Central memory CD8-positive, alpha-beta T cell (primary cell): ENCODE measurements at regions not wholly inside any gene's neighbourhood (a gene's known extent, or its start where the extent isn't known, plus 50 kb on each side); places are given as distances from the start of the nearest gene placed in this dataset.

Experiments used
- ATAC-seq: fragments of 150-1000 bp; cut with Tn5 transposase; replicated peaks from 2 replicates; pipeline ENCODE4 v1.10.0; 2022; ENCODE audit warnings: mild to moderate bottlenecking, moderate FRiP score, moderate number of reproducible peaks; ENCODE audit not compliant: poor library complexity, severe bottlenecking; ENCODE audit errors: extremely low read depth
- DNase-seq, 2 donors: peaks; one replicate each; pipeline ENCODE4 v3.0.0; 2021; ENCODE audit warnings: low spot score in 2 of 2
- H3K27ac Mint-ChIP-seq: one replicate; pipeline ENCODE4 v1.8.0; 2022; ENCODE audit warnings: low read depth, mild to moderate bottlenecking, moderate library complexity, mixed read lengths
- H3K27me3 Mint-ChIP-seq: one replicate; pipeline ENCODE4 v1.8.0; 2022; ENCODE audit warnings: mixed read lengths
- H3K36me3 Mint-ChIP-seq: one replicate; pipeline ENCODE4 v1.8.0; 2022; ENCODE audit warnings: mild to moderate bottlenecking, moderate library complexity, mixed read lengths; ENCODE audit not compliant: insufficient read depth
- H3K4me1 Mint-ChIP-seq: one replicate; pipeline ENCODE4 v1.8.0; 2022; ENCODE audit warnings: mixed read lengths
- H3K4me3 Mint-ChIP-seq: one replicate; pipeline ENCODE4 v1.8.0; 2022; ENCODE audit warnings: mild to moderate bottlenecking, moderate library complexity, mixed read lengths
- H3K9me3 Mint-ChIP-seq: one replicate; pipeline ENCODE4 v1.8.0; 2022; ENCODE audit warnings: mixed read lengths

DNA sequence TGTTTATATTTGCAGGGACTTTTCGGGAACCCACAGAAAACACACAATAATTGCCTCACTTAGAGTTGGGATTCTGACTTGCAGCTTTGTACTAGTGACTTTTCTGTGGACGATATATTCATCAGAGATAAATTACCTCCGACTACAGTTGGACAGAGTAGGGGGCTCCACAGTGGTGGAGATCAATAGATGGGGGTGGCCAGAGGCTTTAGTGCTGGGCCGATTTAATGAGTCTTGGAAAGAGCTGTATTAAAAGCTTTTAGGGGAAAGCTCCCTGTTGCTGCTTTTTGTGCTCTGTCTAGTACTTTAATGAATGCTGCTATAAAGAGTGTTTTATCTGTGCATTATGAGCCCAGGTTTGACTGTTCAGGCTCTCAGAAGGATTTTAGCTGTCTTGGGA lies 359.2 kb upstream of the DPYD start:
- H3K9me3 Mint-ChIP-seq = peaks cover 5% of the 10 kb centered on the region
- H3K27ac Mint-ChIP-seq = no peak overlapping the region
- H3K4me1 Mint-ChIP-seq = no peaks in the 10 kb centered on the region
- DNase-seq = no peak
- H3K4me3 Mint-ChIP-seq = no peak overlapping the region
- H3K27me3 Mint-ChIP-seq = no peaks in the 10 kb centered on the region
- no peaks in the 10 kb centered on the region for H3K36me3 Mint-ChIP-seq
- no peak for ATAC-seq

DNA sequence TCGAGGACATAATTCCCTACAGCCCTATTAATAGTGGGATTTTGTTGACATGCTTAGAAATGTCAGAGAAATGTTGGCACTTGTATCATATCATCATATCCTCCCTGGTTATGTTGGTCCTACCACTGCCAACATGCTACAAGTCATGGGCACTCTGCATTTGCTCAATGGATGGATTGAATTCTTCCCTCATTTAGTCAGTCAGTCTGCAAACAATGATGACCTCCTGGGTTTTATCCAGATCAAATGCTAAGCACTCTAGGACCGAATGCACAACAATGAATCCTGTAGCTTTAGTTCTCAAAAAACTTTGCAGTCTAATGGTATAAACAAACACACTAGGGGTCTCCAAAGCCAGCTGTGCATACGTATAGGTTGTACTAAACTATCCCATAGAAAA lies 357.2 kb upstream of the DPYD start:
- Mint-ChIP-seq H3K4me1 (no peaks in the 10 kb centered on the region), H3K9me3 (no peaks in the 10 kb centered on the region), H3K27me3 (no peaks in the 10 kb centered on the region), H3K27ac (no peak overlapping the region), H3K36me3 (no peaks in the 10 kb centered on the region), H3K4me3 (no peak overlapping the region)
- ATAC-seq = no peak
- DNase-seq = no peak

DNA sequence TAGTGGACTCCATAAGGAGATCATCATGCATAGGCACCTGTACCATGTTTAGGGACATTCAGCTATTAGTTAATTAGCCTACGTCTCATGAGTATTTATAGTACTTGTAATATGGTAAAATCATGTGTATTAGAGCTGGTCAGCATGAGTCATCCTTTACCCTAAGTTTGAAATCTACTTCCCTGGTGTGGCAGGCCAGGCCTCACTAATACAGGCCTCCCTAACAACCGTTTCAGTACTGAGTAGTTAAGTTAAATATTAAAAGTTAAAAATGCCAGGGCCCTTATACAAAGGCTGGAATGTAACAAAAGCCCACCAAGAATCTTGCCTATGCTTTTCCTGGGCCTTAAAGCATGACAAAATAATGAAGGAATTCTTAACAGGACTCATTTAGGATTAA lies 356.3 kb upstream of the DPYD start:
- ATAC-seq (no peak), DNase-seq (no peak)
- H3K27ac Mint-ChIP-seq = no peak overlapping the region
- H3K4me3 Mint-ChIP-seq = no peak overlapping the region
- no peaks in the 10 kb centered on the region for H3K27me3 Mint-ChIP-seq
- H3K4me1 Mint-ChIP-seq = no peaks in the 10 kb centered on the region
- H3K9me3 Mint-ChIP-seq = no peaks in the 10 kb centered on the region
- H3K36me3 Mint-ChIP-seq = no peaks in the 10 kb centered on the region

DNA sequence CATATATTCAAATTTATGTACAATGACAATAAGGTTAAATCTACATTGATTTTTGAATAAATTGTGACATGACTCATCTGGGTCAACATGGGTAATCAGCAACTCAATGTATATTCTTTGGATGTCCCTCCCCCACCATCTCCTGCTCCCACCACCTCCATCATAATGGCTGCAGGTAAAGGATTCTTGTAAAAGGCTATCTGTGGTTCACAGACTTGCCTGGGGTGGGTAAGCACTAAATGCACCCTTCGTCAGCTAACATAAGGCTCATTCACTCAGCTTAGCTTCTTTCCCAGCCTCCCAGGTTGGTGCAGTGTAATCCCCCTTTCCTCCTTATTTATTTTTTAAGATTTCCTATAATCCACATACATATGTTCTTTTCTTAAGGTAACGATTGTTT lies 355.7 kb upstream of the DPYD start:
- H3K4me1 Mint-ChIP-seq = no peaks in the 10 kb centered on the region
- ATAC-seq = no peak
- no peaks in the 10 kb centered on the region for H3K36me3 Mint-ChIP-seq
- no peak overlapping the region for H3K27ac Mint-ChIP-seq
- no peak for DNase-seq
- no peak overlapping the region for H3K4me3 Mint-ChIP-seq
- no peaks in the 10 kb centered on the region for H3K9me3 Mint-ChIP-seq
- no peaks in the 10 kb centered on the region for H3K27me3 Mint-ChIP-seq

DNA sequence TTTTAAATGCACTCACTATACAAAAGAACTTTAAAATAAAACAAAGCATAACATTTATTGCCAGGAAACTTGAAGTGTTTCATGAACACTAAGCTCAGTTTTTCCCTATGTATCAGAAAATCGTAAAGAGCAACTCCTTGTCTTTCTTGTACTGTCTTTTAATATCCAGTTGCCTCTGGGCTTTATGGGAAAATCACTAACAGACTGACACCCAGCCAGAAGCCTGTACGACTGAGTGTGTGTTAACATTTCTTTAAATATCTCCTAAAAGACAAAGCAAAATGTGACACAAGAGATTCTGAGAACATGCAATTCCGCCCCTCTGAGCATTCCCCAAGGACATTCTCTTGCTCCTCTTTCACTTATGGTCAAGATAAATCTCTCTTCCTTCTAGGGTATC lies 347.5 kb upstream of the DPYD start:
- no peaks in the 10 kb centered on the region for H3K4me1 Mint-ChIP-seq
- no peaks in the 10 kb centered on the region for H3K36me3 Mint-ChIP-seq
- H3K4me3 Mint-ChIP-seq = no peak overlapping the region
- DNase-seq (no peak), ATAC-seq (no peak)
- no peaks in the 10 kb centered on the region for H3K27me3 Mint-ChIP-seq
- no peak overlapping the region for H3K27ac Mint-ChIP-seq
- no peaks in the 10 kb centered on the region for H3K9me3 Mint-ChIP-seq

DNA sequence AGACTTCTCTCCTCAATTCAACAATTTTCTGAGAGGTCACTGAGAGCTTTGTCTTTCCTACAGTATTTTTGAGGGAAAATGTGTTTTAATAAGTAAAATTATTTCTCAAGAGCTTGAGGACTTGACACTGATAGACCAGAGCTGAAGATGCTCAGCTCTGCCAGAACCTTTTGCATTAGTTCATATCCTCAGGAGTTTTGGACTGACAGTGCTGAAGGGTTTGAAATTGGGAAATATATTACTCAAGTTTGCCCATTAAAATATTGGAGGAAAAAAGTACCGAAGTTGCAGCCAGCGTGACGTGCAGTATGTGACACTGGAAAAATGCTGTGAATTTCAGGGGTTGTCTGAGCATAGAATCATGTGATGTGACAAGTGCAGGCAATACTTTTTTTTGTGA lies 346.6 kb upstream of the DPYD start:
- H3K9me3 Mint-ChIP-seq = no peaks in the 10 kb centered on the region
- H3K36me3 Mint-ChIP-seq = no peaks in the 10 kb centered on the region
- no peak for ATAC-seq

DNA sequence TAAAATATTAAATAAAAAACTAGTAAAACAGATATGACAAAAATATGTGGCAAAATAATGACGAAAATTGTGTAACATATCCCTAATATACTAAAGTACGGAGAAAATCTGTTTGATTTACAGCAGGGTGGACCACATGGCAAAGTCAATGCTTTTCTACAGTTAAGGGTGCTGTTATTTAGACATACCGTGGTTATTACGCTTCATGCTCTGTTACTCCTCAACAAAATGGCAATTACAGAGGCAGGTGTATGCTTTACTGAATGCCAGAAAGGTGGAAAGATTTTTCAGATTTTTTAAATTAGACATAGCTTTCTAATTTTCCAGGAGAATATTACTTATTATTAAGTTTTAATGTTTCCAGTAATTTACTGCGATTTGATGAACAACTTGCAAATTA lies 343.9 kb upstream of the DPYD start:
- Mint-ChIP-seq H3K4me1 (no peaks in the 10 kb centered on the region), H3K9me3 (no peaks in the 10 kb centered on the region), H3K27me3 (no peaks in the 10 kb centered on the region), H3K36me3 (no peaks in the 10 kb centered on the region), H3K27ac (no peak overlapping the region), H3K4me3 (no peak overlapping the region)
- ATAC-seq = no peak
- DNase-seq = no peak

More for the DNA sequence above, 346.6 kb upstream of the DPYD start:
- no peaks in the 10 kb centered on the region for H3K4me1 Mint-ChIP-seq
- no peaks in the 10 kb centered on the region for H3K27me3 Mint-ChIP-seq
- H3K27ac Mint-ChIP-seq = no peak overlapping the region
- DNase-seq = no peak
- no peak overlapping the region for H3K4me3 Mint-ChIP-seq

DNA sequence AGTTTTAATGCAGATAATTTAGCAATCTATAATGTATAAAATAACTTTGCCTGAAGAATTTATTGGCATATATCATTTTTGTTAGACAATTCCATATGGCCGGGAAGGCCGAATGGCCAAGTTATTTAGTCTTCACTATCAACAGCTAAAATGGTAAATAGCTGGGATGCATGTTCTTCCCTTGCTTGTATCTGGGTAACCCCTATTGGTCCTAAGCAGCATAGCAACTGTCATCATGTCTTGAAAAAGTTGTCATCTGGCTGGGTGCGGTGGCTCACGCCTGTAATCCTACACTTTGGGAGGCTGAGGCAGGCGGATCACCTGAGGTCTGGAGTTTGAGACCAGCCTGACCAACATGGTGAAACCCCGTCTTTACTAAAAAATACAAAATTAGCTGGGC lies 340.0 kb upstream of the DPYD start:
- Mint-ChIP-seq H3K4me1 (no peaks in the 10 kb centered on the region), H3K36me3 (no peaks in the 10 kb centered on the region), H3K27ac (no peak overlapping the region), H3K4me3 (no peak overlapping the region), H3K9me3 (no peaks in the 10 kb centered on the region), H3K27me3 (no peaks in the 10 kb centered on the region)
- DNase-seq (no peak), ATAC-seq (no peak)

DNA sequence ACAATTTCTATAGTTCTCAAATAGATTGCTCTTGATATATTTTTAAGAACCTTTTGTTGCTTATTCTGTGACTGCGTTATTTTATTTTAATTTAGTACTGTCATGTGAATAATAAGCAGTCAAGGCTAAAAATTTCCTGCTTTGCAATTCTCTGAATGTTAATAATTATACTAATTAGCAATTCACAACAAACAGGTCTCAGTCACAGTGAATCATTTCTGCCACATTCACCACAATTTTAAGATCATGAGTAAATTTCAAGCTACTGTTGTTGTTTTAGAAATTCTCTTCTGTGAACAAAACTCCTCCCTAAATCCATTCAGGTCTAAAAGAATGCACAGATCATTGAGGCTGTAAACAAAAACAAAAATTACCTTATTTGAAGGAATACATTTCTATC lies 339.6 kb upstream of the DPYD start:
- no peak overlapping the region for H3K4me3 Mint-ChIP-seq
- no peaks in the 10 kb centered on the region for H3K36me3 Mint-ChIP-seq
- ATAC-seq = no peak
- H3K27me3 Mint-ChIP-seq = no peaks in the 10 kb centered on the region
- no peaks in the 10 kb centered on the region for H3K4me1 Mint-ChIP-seq
- no peak overlapping the region for H3K27ac Mint-ChIP-seq
- H3K9me3 Mint-ChIP-seq = no peaks in the 10 kb centered on the region
- DNase-seq = no peak

DNA sequence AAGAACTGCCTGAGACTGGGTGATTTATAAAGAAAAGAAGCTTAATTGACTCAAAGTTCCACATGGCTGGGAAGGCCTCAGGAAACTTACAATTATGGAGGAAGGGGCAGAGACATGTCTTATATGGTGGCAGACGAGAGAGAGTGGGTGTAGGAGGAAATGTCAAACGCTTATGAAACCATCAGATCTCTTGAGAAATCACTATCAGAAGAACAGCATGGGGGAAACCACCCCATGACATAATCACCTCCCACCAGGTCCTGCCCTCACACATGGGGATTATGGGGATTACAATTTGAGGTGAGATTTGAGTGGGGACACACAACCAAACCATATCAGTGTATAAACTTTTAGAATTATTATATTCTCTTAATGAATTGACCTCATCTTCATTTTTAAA lies 335.9 kb upstream of the DPYD start:
- no peaks in the 10 kb centered on the region for H3K27me3 Mint-ChIP-seq
- ATAC-seq (no peak), DNase-seq (no peak)
- no peaks in the 10 kb centered on the region for H3K9me3 Mint-ChIP-seq
- no peaks in the 10 kb centered on the region for H3K36me3 Mint-ChIP-seq
- H3K4me3 Mint-ChIP-seq = no peak overlapping the region
- no peaks in the 10 kb centered on the region for H3K4me1 Mint-ChIP-seq
- H3K27ac Mint-ChIP-seq = no peak overlapping the region

DNA sequence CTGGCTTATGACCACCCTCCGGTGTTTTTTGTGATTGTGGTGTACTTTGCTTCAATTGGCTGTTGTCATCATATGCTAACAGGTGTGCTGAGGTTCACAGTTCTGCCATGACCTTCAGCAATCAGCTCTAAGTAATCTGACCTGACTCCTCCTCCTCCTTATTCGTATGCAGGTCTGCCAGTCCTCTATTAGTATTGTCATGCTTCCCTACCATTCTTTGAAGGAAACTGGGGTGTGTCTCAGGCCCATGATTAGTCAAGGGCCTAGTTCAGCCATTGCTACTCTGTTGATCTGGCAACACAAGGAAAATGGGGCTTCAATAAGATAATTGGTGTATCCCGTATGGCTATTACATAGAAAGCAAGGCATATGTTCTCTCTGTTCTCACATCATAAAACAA lies 332.3 kb upstream of the DPYD start:
- no peaks in the 10 kb centered on the region for H3K36me3 Mint-ChIP-seq
- no peak for DNase-seq
- no peaks in the 10 kb centered on the region for H3K27me3 Mint-ChIP-seq
- no peak for ATAC-seq
- H3K9me3 Mint-ChIP-seq = no peaks in the 10 kb centered on the region
- no peaks in the 10 kb centered on the region for H3K4me1 Mint-ChIP-seq
- no peak overlapping the region for H3K4me3 Mint-ChIP-seq
- H3K27ac Mint-ChIP-seq = no peak overlapping the region

DNA sequence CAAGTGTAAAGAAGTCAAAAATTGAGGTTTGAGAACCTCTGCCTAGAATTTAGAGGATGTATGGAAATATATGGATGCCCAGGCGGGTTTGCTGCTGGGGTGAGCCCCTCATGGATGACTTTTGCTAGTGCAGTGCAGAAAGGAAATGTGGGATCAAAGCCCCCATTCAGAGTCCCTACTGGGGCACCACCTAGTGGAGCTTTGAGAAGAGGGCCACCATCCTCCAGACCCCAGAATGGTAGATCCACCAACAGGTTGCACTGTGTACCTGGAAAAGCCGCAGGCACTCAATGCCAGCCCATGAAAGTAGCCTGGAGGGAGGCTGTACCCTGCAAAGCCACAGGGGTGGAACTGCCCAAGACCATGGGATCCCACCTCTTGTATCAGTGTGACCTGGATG lies 330.7 kb upstream of the DPYD start:
- Mint-ChIP-seq H3K4me1 (no peaks in the 10 kb centered on the region), H3K4me3 (no peak overlapping the region), H3K36me3 (no peaks in the 10 kb centered on the region), H3K9me3 (no peaks in the 10 kb centered on the region), H3K27me3 (no peaks in the 10 kb centered on the region), H3K27ac (no peak overlapping the region)
- ATAC-seq = no peak
- DNase-seq = no peak

DNA sequence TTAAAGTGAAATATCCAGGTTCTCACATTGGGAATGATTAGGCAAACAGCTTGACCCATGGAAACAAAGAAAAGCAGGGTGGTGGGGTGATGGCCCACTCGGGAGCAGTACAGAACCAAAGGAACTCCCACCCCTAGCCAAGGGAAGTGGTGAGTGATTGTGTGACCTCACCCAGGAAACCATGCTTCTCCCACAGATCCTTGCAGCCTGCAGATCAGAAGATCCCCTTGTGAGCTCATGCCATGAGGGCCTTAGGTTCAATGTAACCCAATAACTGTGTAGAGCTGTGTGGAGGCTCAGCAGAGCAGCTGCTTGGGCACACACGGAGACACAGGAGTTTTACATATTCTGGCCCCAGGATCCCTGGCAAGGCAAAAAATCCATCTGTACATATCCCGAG lies 311.8 kb upstream of the DPYD start:
- Mint-ChIP-seq H3K36me3 (peaks cover 4% of the 10 kb centered on the region), H3K27me3 (no peaks in the 10 kb centered on the region), H3K27ac (no peak overlapping the region), H3K9me3 (peaks cover 22% of the 10 kb centered on the region), H3K4me3 (peak overlapping the region; percentile 56), H3K4me1 (peaks cover 15% of the 10 kb centered on the region)
- DNase-seq = no peak
- ATAC-seq = peak; percentile 19

DNA sequence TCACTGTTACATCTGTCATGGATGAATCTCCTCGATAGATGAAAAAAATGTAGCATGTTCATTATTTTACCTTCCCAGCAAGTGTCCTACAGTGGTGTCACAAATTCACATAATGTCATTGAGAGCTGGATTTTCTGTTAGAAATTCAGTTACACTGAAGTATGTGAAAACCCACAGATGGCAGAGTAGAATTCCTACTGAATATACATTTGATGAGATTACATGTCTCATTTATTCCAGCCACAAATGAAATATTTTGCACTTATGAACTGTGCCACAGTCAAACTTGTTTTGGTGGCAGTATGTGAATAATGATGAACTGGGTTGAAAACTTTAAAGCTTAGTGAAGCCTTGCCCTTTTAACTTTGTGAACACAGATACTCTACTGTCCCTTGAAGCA lies 301.9 kb upstream of the DPYD start:
- H3K4me1 Mint-ChIP-seq = no peaks in the 10 kb centered on the region
- no peak for ATAC-seq
- no peaks in the 10 kb centered on the region for H3K27me3 Mint-ChIP-seq
- no peak for DNase-seq
- no peaks in the 10 kb centered on the region for H3K9me3 Mint-ChIP-seq
- H3K36me3 Mint-ChIP-seq = no peaks in the 10 kb centered on the region
- H3K27ac Mint-ChIP-seq = no peak overlapping the region
- no peak overlapping the region for H3K4me3 Mint-ChIP-seq
